ENCODE measurements at regions not wholly inside any gene's neighbourhood (a gene's known extent, or its start where the extent isn't known, plus 50 kb on each side); places are given as distances from the start of the nearest gene placed in this dataset.

DNA sequence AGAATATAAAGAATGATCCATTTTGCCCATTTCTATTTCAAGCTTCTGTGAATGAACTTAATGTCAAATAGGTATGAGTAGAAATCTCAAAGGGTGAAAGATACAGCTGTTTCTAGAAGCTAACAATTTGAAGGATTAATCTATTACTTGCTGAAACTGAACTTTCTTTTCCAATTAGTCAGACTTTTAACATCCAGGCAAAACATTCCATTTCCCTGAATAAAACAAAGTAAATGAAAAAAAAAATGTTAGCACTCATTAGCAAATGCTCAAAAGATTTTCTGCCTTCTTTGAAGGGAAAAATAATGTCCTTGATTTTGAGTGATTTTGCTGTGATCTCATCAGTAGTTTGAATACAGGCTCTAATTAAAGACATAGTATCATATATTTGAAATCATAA lies 447.6 kb upstream of the PRMT6 start:
- no peak for DNase-seq (ENCODE audit: low spot score)
- H3K27ac ChIP-seq (ENCODE audit: low read depth in 1 of 2, low read length in 2 of 2): no peak overlapping the region
- H3K27me3 ChIP-seq (ENCODE audit: control insufficient read depth in 4 of 4, insufficient read depth in 4 of 4, low read length in 3 of 4): no peaks in the 10 kb centered on the region
- H3K9ac ChIP-seq (ENCODE audit: low read depth in 1 of 2, low read length in 2 of 2): no peak overlapping the region
- no peaks in the 10 kb centered on the region for H3K36me3 ChIP-seq (ENCODE audit: control insufficient read depth in 4 of 4, insufficient read depth in 3 of 4, low read depth in 1 of 4, low read length in 3 of 4)
- H3K9me3 ChIP-seq (ENCODE audit: control insufficient read depth in 4 of 4, low read length in 3 of 4): peaks cover 0 to 2% (median 0%) of the 10 kb centered on the region in 4 donors
- H3K4me1 ChIP-seq (ENCODE audit: control insufficient read depth in 4 of 4, insufficient read depth in 4 of 4, low read length in 3 of 4): no peaks in the 10 kb centered on the region
- no peak overlapping the region for H3K4me3 ChIP-seq (ENCODE audit: low read depth in 1 of 3, low read length in 3 of 3)
- TF ChIP-seq RXRA (IDR thresholded peaks at IDR 0.05): no peak
- TF ChIP-seq, protein P1, sequence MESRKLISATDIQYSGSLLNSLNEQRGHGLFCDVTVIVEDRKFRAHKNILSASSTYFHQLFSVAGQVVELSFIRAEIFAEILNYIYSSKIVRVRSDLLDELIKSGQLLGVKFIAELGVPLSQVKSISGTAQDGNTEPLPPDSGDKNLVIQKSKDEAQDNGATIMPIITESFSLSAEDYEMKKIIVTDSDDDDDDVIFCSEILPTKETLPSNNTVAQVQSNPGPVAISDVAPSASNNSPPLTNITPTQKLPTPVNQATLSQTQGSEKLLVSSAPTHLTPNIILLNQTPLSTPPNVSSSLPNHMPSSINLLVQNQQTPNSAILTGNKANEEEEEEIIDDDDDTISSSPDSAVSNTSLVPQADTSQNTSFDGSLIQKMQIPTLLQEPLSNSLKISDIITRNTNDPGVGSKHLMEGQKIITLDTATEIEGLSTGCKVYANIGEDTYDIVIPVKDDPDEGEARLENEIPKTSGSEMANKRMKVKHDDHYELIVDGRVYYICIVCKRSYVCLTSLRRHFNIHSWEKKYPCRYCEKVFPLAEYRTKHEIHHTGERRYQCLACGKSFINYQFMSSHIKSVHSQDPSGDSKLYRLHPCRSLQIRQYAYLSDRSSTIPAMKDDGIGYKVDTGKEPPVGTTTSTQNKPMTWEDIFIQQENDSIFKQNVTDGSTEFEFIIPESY (IDR thresholded peaks at IDR 0.05): no peak
- TF ChIP-seq, protein P2, sequence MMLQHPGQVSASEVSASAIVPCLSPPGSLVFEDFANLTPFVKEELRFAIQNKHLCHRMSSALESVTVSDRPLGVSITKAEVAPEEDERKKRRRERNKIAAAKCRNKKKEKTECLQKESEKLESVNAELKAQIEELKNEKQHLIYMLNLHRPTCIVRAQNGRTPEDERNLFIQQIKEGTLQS (IDR thresholded peaks at IDR 0.05): no peak

DNA sequence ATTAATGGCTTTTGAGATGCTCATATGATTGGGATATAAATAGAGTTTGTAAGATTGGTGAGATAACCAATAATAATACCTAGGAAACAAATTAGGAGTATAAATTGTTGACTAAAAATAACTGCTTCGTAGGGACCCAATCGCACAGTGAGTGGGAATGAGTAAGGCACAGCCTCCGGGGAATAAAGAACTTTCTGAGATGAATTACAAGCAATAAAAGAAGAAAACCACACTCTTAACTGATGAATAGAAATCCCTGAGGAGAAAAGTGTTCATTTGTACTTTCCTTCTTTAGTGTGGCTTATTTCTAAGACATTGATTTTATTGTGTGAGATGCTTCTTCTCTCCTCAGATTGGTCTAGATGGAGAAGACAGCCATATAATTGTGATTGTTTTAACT lies 443.4 kb upstream of the PRMT6 start:
- Histone ChIP-seq H3K9me3 (ENCODE audit: control insufficient read depth in 4 of 4, low read length in 3 of 4) (peaks cover 0 to 2% (median 0%) of the 10 kb centered on the region in 4 donors), H3K27me3 (ENCODE audit: control insufficient read depth in 4 of 4, insufficient read depth in 4 of 4, low read length in 3 of 4) (no peaks in the 10 kb centered on the region), H3K27ac (ENCODE audit: low read depth in 1 of 2, low read length in 2 of 2) (no peak overlapping the region), H3K4me3 (ENCODE audit: low read depth in 1 of 3, low read length in 3 of 3) (no peak overlapping the region), H3K9ac (ENCODE audit: low read depth in 1 of 2, low read length in 2 of 2) (no peak overlapping the region), H3K36me3 (ENCODE audit: control insufficient read depth in 4 of 4, insufficient read depth in 3 of 4, low read depth in 1 of 4, low read length in 3 of 4) (no peaks in the 10 kb centered on the region), H3K4me1 (ENCODE audit: control insufficient read depth in 4 of 4, insufficient read depth in 4 of 4, low read length in 3 of 4) (no peaks in the 10 kb centered on the region)
- TF ChIP-seq RAD21 (IDR thresholded peaks at IDR 0.05) (no peak), NR2F2 (IDR thresholded peaks at IDR 0.05) (no peak), YY1 (IDR thresholded peaks at IDR 0.05) (no peak), RXRA (IDR thresholded peaks at IDR 0.05) (no peak), TAF1 (conservative IDR thresholded peaks at IDR 0.05) (no peak)
- TF ChIP-seq, protein P2 (IDR thresholded peaks at IDR 0.05): no peak
- 85% methylated on average over 3 of the region's 3 CpGs for WGBS
- DNase-seq (ENCODE audit: low spot score): no peak

DNA sequence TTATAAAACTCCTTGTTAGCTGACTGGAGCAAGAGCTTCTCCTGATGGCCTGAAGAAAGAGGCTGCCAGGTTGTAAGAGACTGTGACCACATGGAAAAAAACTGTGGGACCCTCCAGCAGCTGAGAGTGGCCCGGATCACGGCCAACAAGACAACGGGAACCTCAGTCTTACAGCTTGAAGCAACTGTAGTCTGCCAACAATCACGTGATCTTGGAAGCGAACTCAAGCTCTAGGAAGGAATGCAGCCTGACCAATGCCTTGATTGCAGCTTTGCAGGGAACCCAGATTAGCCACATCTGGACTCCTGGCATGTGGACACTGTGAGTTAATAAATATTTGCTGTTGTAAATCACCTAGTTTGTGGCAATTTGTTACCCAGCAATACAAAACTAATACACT lies 442.6 kb upstream of the PRMT6 start:
- Histone ChIP-seq H3K36me3 (ENCODE audit: control insufficient read depth in 4 of 4, insufficient read depth in 3 of 4, low read depth in 1 of 4, low read length in 3 of 4) (no peaks in the 10 kb centered on the region), H3K4me3 (ENCODE audit: low read depth in 1 of 3, low read length in 3 of 3) (no peak overlapping the region), H3K27ac (ENCODE audit: low read depth in 1 of 2, low read length in 2 of 2) (no peak overlapping the region), H3K4me1 (ENCODE audit: control insufficient read depth in 4 of 4, insufficient read depth in 4 of 4, low read length in 3 of 4) (no peaks in the 10 kb centered on the region), H3K27me3 (ENCODE audit: control insufficient read depth in 4 of 4, insufficient read depth in 4 of 4, low read length in 3 of 4) (no peaks in the 10 kb centered on the region), H3K9ac (ENCODE audit: low read depth in 1 of 2, low read length in 2 of 2) (no peak overlapping the region), H3K9me3 (ENCODE audit: control insufficient read depth in 4 of 4, low read length in 3 of 4) (peaks cover 0 to 2% (median 0%) of the 10 kb centered on the region in 4 donors)
- DNase-seq (ENCODE audit: low spot score): no peak
- whole genome bisulfite sequencing: 73% methylated on average over 5 of the region's 5 CpGs
- TF ChIP-seq RAD21 (IDR thresholded peaks at IDR 0.05): no peak
- TF ChIP-seq JUND (IDR thresholded peaks at IDR 0.05): no peak
- TF ChIP-seq, protein P3, sequence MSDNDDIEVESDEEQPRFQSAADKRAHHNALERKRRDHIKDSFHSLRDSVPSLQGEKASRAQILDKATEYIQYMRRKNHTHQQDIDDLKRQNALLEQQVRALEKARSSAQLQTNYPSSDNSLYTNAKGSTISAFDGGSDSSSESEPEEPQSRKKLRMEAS (IDR thresholded peaks at IDR 0.05): no peak
- no peak for TF ChIP-seq FOXA1 (IDR thresholded peaks at IDR 0.05)
- TF ChIP-seq, protein P4, sequence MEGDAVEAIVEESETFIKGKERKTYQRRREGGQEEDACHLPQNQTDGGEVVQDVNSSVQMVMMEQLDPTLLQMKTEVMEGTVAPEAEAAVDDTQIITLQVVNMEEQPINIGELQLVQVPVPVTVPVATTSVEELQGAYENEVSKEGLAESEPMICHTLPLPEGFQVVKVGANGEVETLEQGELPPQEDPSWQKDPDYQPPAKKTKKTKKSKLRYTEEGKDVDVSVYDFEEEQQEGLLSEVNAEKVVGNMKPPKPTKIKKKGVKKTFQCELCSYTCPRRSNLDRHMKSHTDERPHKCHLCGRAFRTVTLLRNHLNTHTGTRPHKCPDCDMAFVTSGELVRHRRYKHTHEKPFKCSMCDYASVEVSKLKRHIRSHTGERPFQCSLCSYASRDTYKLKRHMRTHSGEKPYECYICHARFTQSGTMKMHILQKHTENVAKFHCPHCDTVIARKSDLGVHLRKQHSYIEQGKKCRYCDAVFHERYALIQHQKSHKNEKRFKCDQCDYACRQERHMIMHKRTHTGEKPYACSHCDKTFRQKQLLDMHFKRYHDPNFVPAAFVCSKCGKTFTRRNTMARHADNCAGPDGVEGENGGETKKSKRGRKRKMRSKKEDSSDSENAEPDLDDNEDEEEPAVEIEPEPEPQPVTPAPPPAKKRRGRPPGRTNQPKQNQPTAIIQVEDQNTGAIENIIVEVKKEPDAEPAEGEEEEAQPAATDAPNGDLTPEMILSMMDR (IDR thresholded peaks at IDR 0.05; ENCODE audit: low read depth, low read length, missing input control): no peak
- TF ChIP-seq GABPA (IDR thresholded peaks at IDR 0.05 in 1 of 2, conservative IDR thresholded peaks at IDR 0.05 in 1 of 2): no peak
- no peak for TF ChIP-seq RXRA (IDR thresholded peaks at IDR 0.05)
- no peak for TF ChIP-seq FOXA2 (IDR thresholded peaks at IDR 0.05)
- no peak for TF ChIP-seq TAF1 (conservative IDR thresholded peaks at IDR 0.05)
- no peak for TF ChIP-seq SP1 (IDR thresholded peaks at IDR 0.05)
- TF ChIP-seq EGR1 (IDR thresholded peaks at IDR 0.05; ENCODE audit: low read depth in 2 of 2): no peak
- TF ChIP-seq, protein P1 (IDR thresholded peaks at IDR 0.05): no peak
- TF ChIP-seq, protein P5, sequence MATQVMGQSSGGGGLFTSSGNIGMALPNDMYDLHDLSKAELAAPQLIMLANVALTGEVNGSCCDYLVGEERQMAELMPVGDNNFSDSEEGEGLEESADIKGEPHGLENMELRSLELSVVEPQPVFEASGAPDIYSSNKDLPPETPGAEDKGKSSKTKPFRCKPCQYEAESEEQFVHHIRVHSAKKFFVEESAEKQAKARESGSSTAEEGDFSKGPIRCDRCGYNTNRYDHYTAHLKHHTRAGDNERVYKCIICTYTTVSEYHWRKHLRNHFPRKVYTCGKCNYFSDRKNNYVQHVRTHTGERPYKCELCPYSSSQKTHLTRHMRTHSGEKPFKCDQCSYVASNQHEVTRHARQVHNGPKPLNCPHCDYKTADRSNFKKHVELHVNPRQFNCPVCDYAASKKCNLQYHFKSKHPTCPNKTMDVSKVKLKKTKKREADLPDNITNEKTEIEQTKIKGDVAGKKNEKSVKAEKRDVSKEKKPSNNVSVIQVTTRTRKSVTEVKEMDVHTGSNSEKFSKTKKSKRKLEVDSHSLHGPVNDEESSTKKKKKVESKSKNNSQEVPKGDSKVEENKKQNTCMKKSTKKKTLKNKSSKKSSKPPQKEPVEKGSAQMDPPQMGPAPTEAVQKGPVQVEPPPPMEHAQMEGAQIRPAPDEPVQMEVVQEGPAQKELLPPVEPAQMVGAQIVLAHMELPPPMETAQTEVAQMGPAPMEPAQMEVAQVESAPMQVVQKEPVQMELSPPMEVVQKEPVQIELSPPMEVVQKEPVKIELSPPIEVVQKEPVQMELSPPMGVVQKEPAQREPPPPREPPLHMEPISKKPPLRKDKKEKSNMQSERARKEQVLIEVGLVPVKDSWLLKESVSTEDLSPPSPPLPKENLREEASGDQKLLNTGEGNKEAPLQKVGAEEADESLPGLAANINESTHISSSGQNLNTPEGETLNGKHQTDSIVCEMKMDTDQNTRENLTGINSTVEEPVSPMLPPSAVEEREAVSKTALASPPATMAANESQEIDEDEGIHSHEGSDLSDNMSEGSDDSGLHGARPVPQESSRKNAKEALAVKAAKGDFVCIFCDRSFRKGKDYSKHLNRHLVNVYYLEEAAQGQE (IDR thresholded peaks at IDR 0.05): no peak
- no peak for TF ChIP-seq HNF4A (conservative IDR thresholded peaks at IDR 0.05)
- TF ChIP-seq HNF4G (IDR thresholded peaks at IDR 0.05): no peak
- TF ChIP-seq YY1 (IDR thresholded peaks at IDR 0.05): no peak
- TF ChIP-seq NR2F2 (IDR thresholded peaks at IDR 0.05): no peak
- TF ChIP-seq, protein P2 (IDR thresholded peaks at IDR 0.05): no peak

Data from liver (tissue), 8 donors.